GM23338 (cell line): ENCODE measurements at regions not wholly inside any gene's neighbourhood (a gene's known extent, or its start where the extent isn't known, plus 50 kb on each side); places are given as distances from the start of the nearest gene placed in this dataset.

Experiments used
- CREB1 ChIP-seq: fragments of 250-450 bp; sonication (Bioruptor Pico); IDR thresholded peaks from 2 replicates; pipeline ENCODE4 v1.5.0; 2020; ENCODE audit warnings: low read depth, mild to moderate bottlenecking, moderate library complexity
- CTCF ChIP-seq, 2 experiments: fragments of 200-600 bp in 1 of 2; sonication (generic) in 1 of 2; conservative IDR thresholded peaks; 2 replicates each; pipeline versions ENCODE4 v1.5.1 to v1.6.1; 2016 to 2017; ENCODE audit warnings: antibody characterized with exemption in 2 of 2, low read depth in 2 of 2, mild to moderate bottlenecking in 2 of 2, moderate library complexity in 1 of 2
- EZH2 ChIP-seq: fragments of 200-600 bp; sonication (generic); IDR thresholded peaks from one replicate; pipeline ENCODE4 v1.8.0; 2017; ENCODE audit warnings: antibody characterized with exemption, mild to moderate bottlenecking, low read depth; ENCODE audit not compliant: unreplicated experiment
- EZH2phosphoT487 ChIP-seq: fragments of 200-600 bp; sonication (generic); IDR thresholded peaks from one replicate; pipeline ENCODE4 v1.8.1; 2018; ENCODE audit warnings: antibody characterized with exemption; ENCODE audit not compliant: unreplicated experiment
- JUNB ChIP-seq: IDR thresholded peaks from one replicate; pipeline ENCODE4 v1.6.1; 2016; ENCODE audit warnings: antibody characterized with exemption; ENCODE audit not compliant: unreplicated experiment
- POLR2AphosphoS5 ChIP-seq: IDR thresholded peaks from 2 replicates; pipeline ENCODE4 v1.6.1; 2016; ENCODE audit warnings: antibody characterized with exemption, low read depth
- REST ChIP-seq: IDR thresholded peaks from one replicate; pipeline ENCODE4 v1.6.1; 2018; ENCODE audit warnings: antibody characterized with exemption; ENCODE audit not compliant: unreplicated experiment
- STAT1 ChIP-seq: IDR thresholded peaks from one replicate; pipeline ENCODE4 v1.6.1; 2016; ENCODE audit warnings: antibody characterized with exemption; ENCODE audit not compliant: unreplicated experiment
- ZNF462 ChIP-seq: fragments of 250-450 bp; sonication (Bioruptor Pico); IDR thresholded peaks from 2 replicates; pipeline ENCODE4 v1.5.0; 2020; ENCODE audit warnings: mild to moderate bottlenecking, moderate library complexity

- TF ChIP-seq CTCF (conservative IDR thresholded peaks at IDR 0.05; ENCODE audit: low read depth in 2 of 2), result no peak
- no peak for TF ChIP-seq POLR2AphosphoS5
- no peak for TF ChIP-seq EZH2
- no peak for TF ChIP-seq EZH2phosphoT487
- TF ChIP-seq REST, result no peak
- no peak for TF ChIP-seq CREB1 (CRISPR knock-in tag)
- no peak for TF ChIP-seq ZNF462 (CRISPR knock-in tag)
- no peak for TF ChIP-seq JUNB
- TF ChIP-seq STAT1, result no peak
Measured at GRCh38 chr1:232193451-232193783, 436.5 kb downstream of the SIPA1L2 start.
